Omental fat pad (tissue), 3 donors: ENCODE measurements at regions not wholly inside any gene's neighbourhood (a gene's known extent, or its start where the extent isn't known, plus 50 kb on each side); places are given as distances from the start of the nearest gene placed in this dataset.

Experiments used
- ATAC-seq: fragments of 150-250 bp; one replicate; pipeline ENCODE4 v1.9.1; 2016; ENCODE audit warnings: mild to moderate bottlenecking, moderate library complexity; ENCODE audit not compliant: low FRiP score
- DNase-seq: peaks from one replicate; pipeline ENCODE4 v3.0.0-alpha.2; 2019; ENCODE audit warnings: low spot score
- CTCF ChIP-seq, 3 donors: fragments of 450-650 bp; IDR thresholded peaks; one replicate each; pipeline ENCODE4 v1.5.1; 2016 to 2017; ENCODE audit warnings: antibody characterized with exemption in 3 of 3, mild to moderate bottlenecking in 3 of 3, moderate library complexity in 2 of 3

DNA sequence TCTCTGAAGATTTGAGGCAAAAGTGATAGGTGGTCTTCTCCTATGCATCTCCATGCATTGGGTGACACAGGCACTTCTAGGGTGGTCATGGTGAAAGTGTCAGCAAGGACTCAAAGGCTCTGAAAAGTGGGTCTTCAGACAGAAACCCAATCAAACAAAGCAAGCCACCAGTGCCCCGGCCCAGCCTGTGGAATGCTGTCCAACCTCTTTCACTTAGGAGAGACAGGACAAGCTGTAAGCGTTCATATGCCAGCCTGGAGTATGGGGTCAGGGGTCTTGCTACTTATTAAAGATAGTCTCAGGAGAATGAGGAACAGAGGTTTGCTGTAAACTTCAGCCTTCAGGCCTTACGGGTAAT is 324.5 kb downstream of the GADD45G start:
- TF ChIP-seq CTCF (IDR thresholded peaks at IDR 0.05), result no peak
- ATAC-seq, result no peak
- DNase-seq, result no peak

DNA sequence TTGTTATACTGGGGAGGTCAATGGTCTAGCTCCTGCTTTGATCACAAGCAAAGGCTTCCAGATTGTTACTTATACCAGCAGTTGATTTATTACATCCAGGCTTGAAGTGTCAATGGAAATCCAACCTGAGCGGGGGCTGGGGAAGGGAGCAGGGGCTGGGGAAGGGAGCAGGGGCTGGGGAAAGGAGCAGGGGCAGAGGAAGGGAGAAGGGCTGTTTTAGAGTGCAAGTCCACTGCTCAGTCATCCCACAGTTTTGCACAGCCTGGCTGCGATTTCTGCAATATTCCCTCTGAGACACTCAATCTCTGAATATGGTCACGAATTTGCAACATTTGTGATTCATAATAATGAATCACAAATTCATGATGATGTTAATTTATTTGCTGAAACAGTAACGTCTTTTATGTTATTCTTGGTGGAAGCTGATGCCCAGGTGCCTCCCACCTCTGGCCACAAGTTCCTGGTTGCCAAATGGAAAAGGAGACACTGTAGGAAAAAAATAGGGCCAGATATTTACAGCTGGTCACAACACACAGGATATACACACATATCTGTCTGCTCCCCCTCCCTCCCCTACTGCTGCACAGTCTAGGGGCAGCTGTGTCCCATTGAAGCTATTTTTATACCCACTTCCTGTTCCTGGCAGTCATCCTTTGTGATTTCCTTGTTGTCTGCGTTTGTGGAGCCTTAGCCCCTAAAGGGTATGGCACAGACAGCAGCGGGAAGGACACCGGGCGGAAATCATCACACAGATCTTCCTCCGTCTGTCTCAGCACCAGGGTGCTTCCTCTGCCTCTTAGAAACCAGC is 325.1 kb downstream of the GADD45G start:
- no peak for ATAC-seq
- DNase-seq, result no peak
- no peak for TF ChIP-seq CTCF (IDR thresholded peaks at IDR 0.05)

GRCh38 chr9:89933578-89933977 is 328.8 kb downstream of the GADD45G start:
- DNase-seq (no peak), ATAC-seq (no peak)
- TF ChIP-seq CTCF (IDR thresholded peaks at IDR 0.05), result no peak

GRCh38 chr9:89935115-89935514 is 330.3 kb downstream of the GADD45G start:
- no peak for TF ChIP-seq CTCF (IDR thresholded peaks at IDR 0.05)
- ATAC-seq (no peak), DNase-seq (no peak)

GRCh38 chr9:89935801-89936200 is 331.0 kb downstream of the GADD45G start:
- ATAC-seq (no peak), DNase-seq (no peak)
- no peak for TF ChIP-seq CTCF (IDR thresholded peaks at IDR 0.05)

- ATAC-seq (no peak), DNase-seq (no peak)
- no peak for TF ChIP-seq CTCF (IDR thresholded peaks at IDR 0.05)
Measured at GRCh38 chr9:89937051-89937450, 332.2 kb downstream of the GADD45G start.

- DNase-seq, result no peak
- TF ChIP-seq CTCF (IDR thresholded peaks at IDR 0.05), result no peak
- ATAC-seq, result no peak
Measured at GRCh38 chr9:89939181-89939580, 334.4 kb downstream of the GADD45G start.
